HCT116 (cell line): ENCODE measurements at regions not wholly inside any gene's neighbourhood (a gene's known extent, or its start where the extent isn't known, plus 50 kb on each side); places are given as distances from the start of the nearest gene placed in this dataset.
"Not testable (repeated sequence)": the region's sequence is repeated elsewhere in the genome, so short reads cannot be mapped to it uniquely, and the experiment has no call there.

Source experiments
- CTCF ChIP-seq, 3 experiments: fragments of 200-600 bp in 1 of 3; sonication (generic) in 1 of 3; IDR thresholded peaks in 2 of 3; conservative IDR thresholded peaks in 1 of 3; 2 replicates each; pipeline ENCODE4 v1.5.1; 2012 to 2017; ENCODE audit warnings: low read depth in 2 of 3, low read length in 2 of 3, antibody characterized with exemption in 1 of 3, borderline replicate concordance in 1 of 3, control low read depth in 1 of 3, mild to moderate bottlenecking in 1 of 3, mixed read lengths in 1 of 3, mixed run types in 1 of 3, moderate library complexity in 1 of 3; ENCODE audit not compliant: insufficient read depth in 1 of 3
- EZH2phosphoT487 ChIP-seq: fragments of 200-600 bp; IDR thresholded peaks from 2 replicates; pipeline ENCODE4 v1.6.1; 2018; ENCODE audit warnings: antibody characterized with exemption, borderline replicate concordance
- POLR2A ChIP-seq: IDR thresholded peaks from 2 replicates; pipeline ENCODE4 v1.7.0; 2011; ENCODE audit warnings: borderline replicate concordance; ENCODE audit not compliant: insufficient read depth, insufficient read length; ENCODE audit errors: extremely low read depth
- REST ChIP-seq: IDR thresholded peaks from 2 replicates; pipeline ENCODE4 v1.6.1; 2012; ENCODE audit warnings: low read depth
- TCF7L2 ChIP-seq: IDR thresholded peaks from 2 replicates; pipeline ENCODE4 v1.7.0; 2011; ENCODE audit warnings: borderline replicate concordance, inconsistent platforms; ENCODE audit not compliant: insufficient read depth, insufficient read length; ENCODE audit errors: extremely low read depth

DNA sequence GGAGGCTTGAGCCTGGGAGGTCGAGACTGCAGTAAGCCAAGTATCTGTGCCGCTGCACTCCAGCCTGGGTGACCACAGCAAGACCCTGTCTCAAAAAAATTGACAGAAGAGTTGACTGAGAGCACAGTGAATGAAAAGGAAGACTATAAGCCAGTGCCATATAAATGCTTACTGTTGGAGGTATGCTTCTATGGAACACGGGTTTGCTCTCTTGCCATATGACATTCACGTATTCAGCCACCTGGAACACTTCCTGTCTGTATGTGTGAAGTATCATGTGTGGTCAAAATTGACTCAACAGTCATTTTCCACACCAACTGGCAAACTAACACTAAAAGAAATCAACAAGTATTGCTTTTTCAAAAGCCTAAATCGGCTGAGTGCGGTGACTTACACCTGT, 71.1 kb upstream of the SPN start:
- not testable (repeated sequence) for TF ChIP-seq REST; CTCF (IDR thresholded peaks at IDR 0.05 in 2 of 3, conservative IDR thresholded peaks at IDR 0.05 in 1 of 3; ENCODE audit: borderline replicate concordance in 1 of 3, insufficient read depth in 1 of 3, low read depth in 2 of 3, low read length in 2 of 3); TCF7L2; POLR2A; EZH2phosphoT487
